ENCODE measurements at regions not wholly inside any gene's neighbourhood (a gene's known extent, or its start where the extent isn't known, plus 50 kb on each side); places are given as distances from the start of the nearest gene placed in this dataset.
"Not testable (repeated sequence)": the region's sequence is repeated elsewhere in the genome, so short reads cannot be mapped to it uniquely, and the experiment has no call there.

GRCh38 chr14:92248696-92249095 is 74.3 kb upstream of the SLC24A4 start:
- no peak for TF ChIP-seq CTCF (IDR thresholded peaks at IDR 0.05; ENCODE audit: partially characterized antibody, unreplicated experiment)
- Mint-ChIP-seq H3K36me3 (ENCODE audit: unreplicated experiment) (peaks cover 16% of the 10 kb centered on the region), H3K27me3 (ENCODE audit: unreplicated experiment) (peaks cover 3% of the 10 kb centered on the region), H3K4me1 (ENCODE audit: low read depth, unreplicated experiment) (peaks cover 6% of the 10 kb centered on the region), H3K4me3 (ENCODE audit: unreplicated experiment) (no peak overlapping the region), H3K9me3 (ENCODE audit: unreplicated experiment) (peaks cover 12% of the 10 kb centered on the region), H3K27ac (ENCODE audit: unreplicated experiment) (no peak overlapping the region)
- no peak for DNase-seq

GRCh38 chr14:92250366-92250765 is 72.6 kb upstream of the SLC24A4 start:
- H3K27me3 Mint-ChIP-seq (ENCODE audit: unreplicated experiment); H3K36me3 Mint-ChIP-seq (ENCODE audit: unreplicated experiment); DNase-seq: not testable (repeated sequence)

GRCh38 chr14:92252323-92252722 is 70.6 kb upstream of the SLC24A4 start:
- no peak for DNase-seq
- Mint-ChIP-seq H3K9me3 (ENCODE audit: unreplicated experiment) (peaks cover 2% of the 10 kb centered on the region), H3K4me1 (ENCODE audit: low read depth, unreplicated experiment) (peaks cover 14% of the 10 kb centered on the region), H3K27ac (ENCODE audit: unreplicated experiment) (no peak overlapping the region), H3K4me3 (ENCODE audit: unreplicated experiment) (peak overlapping the region; percentile 22), H3K27me3 (ENCODE audit: unreplicated experiment) (peaks cover 1% of the 10 kb centered on the region), H3K36me3 (ENCODE audit: unreplicated experiment) (no peaks in the 10 kb centered on the region)
- TF ChIP-seq CTCF (IDR thresholded peaks at IDR 0.05; ENCODE audit: partially characterized antibody, unreplicated experiment): no peak

More at GRCh38 chr14:92250366-92250765, 72.6 kb upstream of the SLC24A4 start:
- H3K4me1 Mint-ChIP-seq (ENCODE audit: low read depth, unreplicated experiment): peaks cover 14% of the 10 kb centered on the region
- H3K27ac Mint-ChIP-seq (ENCODE audit: unreplicated experiment); H3K9me3 Mint-ChIP-seq (ENCODE audit: unreplicated experiment); H3K4me3 Mint-ChIP-seq (ENCODE audit: unreplicated experiment): not testable (repeated sequence)

- peaks cover 1% of the 10 kb centered on the region for H3K27me3 Mint-ChIP-seq (ENCODE audit: unreplicated experiment)
Observed at GRCh38 chr14:92253381-92253894, 69.5 kb upstream of the SLC24A4 start.

GRCh38 chr14:92254786-92255185 is 68.2 kb upstream of the SLC24A4 start:
- H3K4me3 Mint-ChIP-seq (ENCODE audit: unreplicated experiment): peak overlapping the region; percentile 81
- H3K27ac Mint-ChIP-seq (ENCODE audit: unreplicated experiment): peak overlapping the region; percentile 1
- no peak for TF ChIP-seq CTCF (IDR thresholded peaks at IDR 0.05; ENCODE audit: partially characterized antibody, unreplicated experiment)
- peak; percentile 85 for DNase-seq
- H3K4me1 Mint-ChIP-seq (ENCODE audit: low read depth, unreplicated experiment): peaks cover 14% of the 10 kb centered on the region
- no peaks in the 10 kb centered on the region for H3K36me3 Mint-ChIP-seq (ENCODE audit: unreplicated experiment)
- H3K9me3 Mint-ChIP-seq (ENCODE audit: unreplicated experiment): peaks cover 2% of the 10 kb centered on the region
- peaks cover 1% of the 10 kb centered on the region for H3K27me3 Mint-ChIP-seq (ENCODE audit: unreplicated experiment)

More at GRCh38 chr14:92253381-92253894, 69.5 kb upstream of the SLC24A4 start:
- Mint-ChIP-seq H3K27ac (ENCODE audit: unreplicated experiment) (no peak overlapping the region), H3K4me3 (ENCODE audit: unreplicated experiment) (no peak overlapping the region), H3K36me3 (ENCODE audit: unreplicated experiment) (no peaks in the 10 kb centered on the region), H3K9me3 (ENCODE audit: unreplicated experiment) (peaks cover 2% of the 10 kb centered on the region), H3K4me1 (ENCODE audit: low read depth, unreplicated experiment) (peaks cover 14% of the 10 kb centered on the region)
- DNase-seq: no peak
- TF ChIP-seq CTCF (IDR thresholded peaks at IDR 0.05; ENCODE audit: partially characterized antibody, unreplicated experiment): no peak

All from glutamatergic neuron (in vitro differentiated cells).